K562 (cell line): ENCODE measurements at regions not wholly inside any gene's neighbourhood (a gene's known extent, or its start where the extent isn't known, plus 50 kb on each side); places are given as distances from the start of the nearest gene placed in this dataset.

Experiments used
- RREB1 ChIP-seq: fragments of 250-450 bp; sonication (Bioruptor Pico); IDR thresholded peaks from 2 replicates; pipeline ENCODE4 v1.4.0; 2020
- UBTF ChIP-seq, 2 experiments: IDR thresholded peaks; 2 replicates each; pipeline ENCODE4 v1.6.1; 2012; ENCODE audit warnings: improper control_type of control experiment in 2 of 2, low read depth in 2 of 2, low read length in 2 of 2, borderline replicate concordance in 1 of 2
- ZNF239 ChIP-seq: fragments of 250-450 bp; sonication (Bioruptor Pico); IDR thresholded peaks from 2 replicates; pipeline ENCODE4 v1.4.0; 2020; ENCODE audit warnings: mild to moderate bottlenecking

GRCh38 chr17:68700421-68700820 is 99.3 kb upstream of the FAM20A start (continued):
- TF ChIP-seq RREB1 (CRISPR knock-in tag) = no peak
- no peak for TF ChIP-seq UBTF (IDR thresholded peaks at IDR 0.05; ENCODE audit: borderline replicate concordance in 1 of 2, low read depth in 2 of 2, low read length in 2 of 2)
- no peak for TF ChIP-seq ZNF239 (CRISPR knock-in tag)
- TF ChIP-seq, all 486 proteins: peak for 0
